WTC11 (cell line): ENCODE measurements at regions not wholly inside any gene's neighbourhood (a gene's known extent, or its start where the extent isn't known, plus 50 kb on each side); places are given as distances from the start of the nearest gene placed in this dataset.

Experiments
- ATF2 ChIP-seq: sonication (generic); formaldehyde crosslinking; IDR thresholded peaks from 2 replicates; pipeline ENCODE4 v1.8.1; 2022; ENCODE audit warnings: low read depth, missing genetic modification reagents, borderline replicate concordance
- ATF3 ChIP-seq: sonication (generic); formaldehyde crosslinking; conservative IDR thresholded peaks from 2 replicates; pipeline ENCODE4 v1.8.1; 2022; ENCODE audit warnings: mild to moderate bottlenecking, missing genetic modification reagents
- CREB1 ChIP-seq: sonication (generic); formaldehyde crosslinking; IDR thresholded peaks from 2 replicates; pipeline ENCODE4 v1.8.0; 2023; ENCODE audit warnings: mild to moderate bottlenecking, missing genetic modification reagents
- FOXP1 ChIP-seq: sonication (generic); formaldehyde crosslinking; IDR thresholded peaks from 2 replicates; pipeline ENCODE4 v1.8.0; 2022; ENCODE audit warnings: missing genetic modification reagents, mild to moderate bottlenecking, moderate library complexity, borderline replicate concordance
- GABPB1 ChIP-seq: sonication (generic); formaldehyde crosslinking; IDR thresholded peaks from 2 replicates; pipeline ENCODE4 v1.8.1; 2023; ENCODE audit warnings: mild to moderate bottlenecking, missing genetic modification reagents
- TF ChIP-seq, protein P1 (sequence below): fragments of 200-600 bp; IDR thresholded peaks from 2 replicates; pipeline ENCODE4 v1.8.0; 2022; ENCODE audit warnings: antibody characterized with exemption

GRCh38 chr5:56617998-56618397 is 197.4 kb upstream of the MAP3K1 start:
- TF ChIP-seq, protein P1, sequence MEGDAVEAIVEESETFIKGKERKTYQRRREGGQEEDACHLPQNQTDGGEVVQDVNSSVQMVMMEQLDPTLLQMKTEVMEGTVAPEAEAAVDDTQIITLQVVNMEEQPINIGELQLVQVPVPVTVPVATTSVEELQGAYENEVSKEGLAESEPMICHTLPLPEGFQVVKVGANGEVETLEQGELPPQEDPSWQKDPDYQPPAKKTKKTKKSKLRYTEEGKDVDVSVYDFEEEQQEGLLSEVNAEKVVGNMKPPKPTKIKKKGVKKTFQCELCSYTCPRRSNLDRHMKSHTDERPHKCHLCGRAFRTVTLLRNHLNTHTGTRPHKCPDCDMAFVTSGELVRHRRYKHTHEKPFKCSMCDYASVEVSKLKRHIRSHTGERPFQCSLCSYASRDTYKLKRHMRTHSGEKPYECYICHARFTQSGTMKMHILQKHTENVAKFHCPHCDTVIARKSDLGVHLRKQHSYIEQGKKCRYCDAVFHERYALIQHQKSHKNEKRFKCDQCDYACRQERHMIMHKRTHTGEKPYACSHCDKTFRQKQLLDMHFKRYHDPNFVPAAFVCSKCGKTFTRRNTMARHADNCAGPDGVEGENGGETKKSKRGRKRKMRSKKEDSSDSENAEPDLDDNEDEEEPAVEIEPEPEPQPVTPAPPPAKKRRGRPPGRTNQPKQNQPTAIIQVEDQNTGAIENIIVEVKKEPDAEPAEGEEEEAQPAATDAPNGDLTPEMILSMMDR: no peak
- TF ChIP-seq ATF2 (CRISPR knock-in tag): no peak
- no peak for TF ChIP-seq ATF3 (CRISPR knock-in tag)
- no peak for TF ChIP-seq GABPB1 (CRISPR knock-in tag)
- TF ChIP-seq CREB1 (CRISPR knock-in tag): no peak
- TF ChIP-seq FOXP1: no peak
